Right renal cortex interstitium (tissue), 3 donors: ENCODE measurements at regions not wholly inside any gene's neighbourhood (a gene's known extent, or its start where the extent isn't known, plus 50 kb on each side); places are given as distances from the start of the nearest gene placed in this dataset.

Source experiments
- DNase-seq, 3 donors: peaks; one replicate each; pipeline ENCODE4 v3.0.0-alpha.2; 2013; ENCODE audit warnings: low read depth in 3 of 3, low spot score in 2 of 3

DNA sequence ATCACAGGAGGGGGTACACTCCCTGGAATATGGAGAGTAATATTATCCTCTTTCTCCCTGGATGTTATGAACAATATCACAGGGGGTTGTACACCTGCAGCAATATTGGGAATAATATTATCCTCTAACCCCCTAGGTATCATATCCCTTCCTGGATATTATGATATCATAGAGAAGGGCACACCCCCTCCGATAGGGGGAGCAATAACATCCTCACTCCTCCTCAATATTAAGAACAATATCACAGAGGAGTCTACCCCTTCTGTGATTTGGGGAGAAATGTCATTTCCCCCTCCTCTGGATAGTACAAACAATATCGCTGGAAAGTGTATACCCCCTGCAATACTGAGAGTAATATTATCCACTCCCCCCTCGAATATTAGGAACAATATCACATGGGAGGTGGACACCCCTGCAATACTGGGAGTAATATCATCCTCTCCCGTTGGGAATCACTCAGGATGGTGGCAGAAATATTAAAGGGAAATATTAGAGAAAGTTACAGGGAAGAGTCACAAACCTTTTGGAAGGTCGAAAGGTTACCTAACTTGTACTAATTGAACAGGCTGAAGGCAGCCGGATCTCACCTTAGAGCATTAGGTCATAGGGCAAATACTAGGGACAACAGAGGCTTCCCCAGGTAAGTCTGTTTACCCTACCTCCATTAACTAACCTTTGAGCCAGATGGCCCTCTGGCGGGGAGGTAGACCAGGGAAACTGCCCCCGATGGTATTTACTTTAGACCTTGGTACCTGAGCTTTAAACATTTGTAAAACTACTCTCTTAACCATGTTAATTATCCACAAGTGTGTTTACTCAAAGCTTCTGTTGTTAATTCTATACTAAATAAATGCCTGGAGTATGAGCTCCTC is 57.5 kb upstream of the FREM1 start:
- no peak for DNase-seq

DNA sequence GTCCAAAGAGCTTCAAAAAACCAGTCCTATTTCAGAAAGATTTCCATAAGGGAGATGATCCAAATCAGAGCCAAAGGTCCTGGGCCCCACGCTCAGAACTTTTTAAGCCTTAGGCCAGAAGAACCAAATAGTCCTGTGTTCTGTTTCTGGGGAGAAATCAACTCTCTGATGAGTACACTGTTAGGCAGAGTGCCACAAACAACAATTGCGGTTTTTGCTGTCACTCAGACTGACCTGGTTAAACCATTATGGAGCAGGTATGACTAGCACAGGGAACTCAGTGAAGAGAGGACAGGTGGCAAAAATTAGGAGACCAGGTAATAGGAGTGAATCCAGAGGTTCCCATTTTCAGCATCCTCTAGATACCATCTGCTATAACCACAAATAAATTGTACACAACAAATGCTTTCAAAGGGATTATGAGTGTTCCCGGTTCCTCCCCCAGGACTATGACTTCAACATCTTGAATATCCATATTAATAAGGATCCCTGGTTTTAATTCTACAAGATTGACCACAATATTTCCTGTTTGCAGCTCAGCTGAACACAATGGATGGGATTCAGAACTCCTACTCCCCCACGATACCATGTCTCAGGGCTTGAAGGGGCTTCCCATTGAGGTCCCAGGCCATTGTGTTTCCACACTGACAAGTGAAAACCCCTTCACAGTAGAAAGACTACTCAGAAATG is 52.1 kb upstream of the FREM1 start:
- no peak for DNase-seq

GRCh38 chr9:14961372-14962068 is 51.3 kb upstream of the FREM1 start:
- DNase-seq, result no peak

- no peak for DNase-seq
These were observed 50.7 kb upstream of the FREM1 start for GRCh38 chr9:14960881-14961280.
